HG02678 (cell line): ENCODE measurements at regions not wholly inside any gene's neighbourhood (a gene's known extent, or its start where the extent isn't known, plus 50 kb on each side); places are given as distances from the start of the nearest gene placed in this dataset.
A peak's percentile ranks its signal among the peaks of the same experiment; 100 is the strongest.
"Not testable (repeated sequence)": the region's sequence is repeated elsewhere in the genome, so short reads cannot be mapped to it uniquely, and the experiment has no call there.

ENCODE experiments used
- ATAC-seq: cut with Tn5 transposase; IDR thresholded peaks from one replicate; pipeline ENCODE4 v1.9.1; 2021; ENCODE audit warnings: mild to moderate bottlenecking, moderate library complexity; ENCODE audit not compliant: unreplicated experiment

- no peak for ATAC-seq
Observed at GRCh38 chr3:163504974-163505373, 1573.3 kb downstream of the SI start.

- not testable (repeated sequence) for ATAC-seq
Observed at GRCh38 chr3:163499736-163500219, 1578.5 kb downstream of the SI start.

GRCh38 chr3:163498842-163499735, 1579.2 kb downstream of the SI start:
- not testable (repeated sequence) for ATAC-seq

GRCh38 chr3:163491714-163492113, 1586.6 kb downstream of the SI start:
- ATAC-seq = no peak

- ATAC-seq = peak; percentile 64
Observed at GRCh38 chr3:163490119-163490518, 1588.2 kb downstream of the SI start.

GRCh38 chr3:163482695-163483094, 1595.6 kb downstream of the SI start:
- ATAC-seq = no peak

GRCh38 chr3:163481738-163482137, 1596.6 kb downstream of the SI start:
- no peak for ATAC-seq

GRCh38 chr3:163476179-163476578, 1602.1 kb downstream of the SI start:
- no peak for ATAC-seq

GRCh38 chr3:163474766-163475165, 1603.5 kb downstream of the SI start:
- no peak for ATAC-seq

GRCh38 chr3:163468531-163469335, 1609.6 kb downstream of the SI start:
- no peak for ATAC-seq

- no peak for ATAC-seq
Observed at GRCh38 chr3:163462446-163462845, 1615.8 kb downstream of the SI start.

- ATAC-seq = no peak
Observed at GRCh38 chr3:163450698-163451097, 1627.6 kb downstream of the SI start.

- no peak for ATAC-seq
Observed at GRCh38 chr3:163438760-163439159, 1639.5 kb downstream of the SI start.

- no peak for ATAC-seq
Observed at GRCh38 chr3:163422671-163423070, 1655.6 kb downstream of the SI start.

GRCh38 chr3:163391407-163392181, 1686.7 kb downstream of the SI start:
- no peak for ATAC-seq

- no peak for ATAC-seq
Observed at GRCh38 chr3:163384383-163384782, 1693.9 kb downstream of the SI start.

- no peak for ATAC-seq
Observed at GRCh38 chr3:163382183-163382582, 1696.1 kb downstream of the SI start.

GRCh38 chr3:163368168-163368567, 1710.1 kb downstream of the SI start:
- ATAC-seq = no peak

GRCh38 chr3:163364717-163365116, 1713.6 kb downstream of the SI start:
- ATAC-seq = no peak

- no peak for ATAC-seq
Observed at GRCh38 chr3:163362151-163362550, 1716.1 kb downstream of the SI start.

GRCh38 chr3:163361357-163361878, 1716.9 kb downstream of the SI start:
- not testable (repeated sequence) for ATAC-seq
